ENCODE measurements at regions not wholly inside any gene's neighbourhood (a gene's known extent, or its start where the extent isn't known, plus 50 kb on each side); places are given as distances from the start of the nearest gene placed in this dataset.

DNA sequence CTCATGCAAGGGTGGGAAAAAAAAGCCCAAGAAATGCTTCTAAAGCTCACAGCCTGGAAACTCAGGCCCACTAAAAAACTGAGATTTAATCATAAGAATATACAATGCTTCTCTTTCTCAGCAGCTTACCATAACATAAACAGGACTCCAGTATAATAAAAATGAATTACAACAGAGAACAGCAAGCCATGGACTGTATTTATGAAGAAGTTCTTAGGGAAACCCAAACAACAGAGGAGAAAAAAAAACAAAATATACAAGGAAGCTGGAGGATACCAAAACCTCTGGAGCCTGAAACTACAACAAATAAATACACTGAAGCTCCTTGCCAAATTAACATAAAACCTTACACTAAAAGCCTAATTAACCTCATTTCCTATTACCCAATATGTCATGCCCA lies 187.8 kb downstream of the RDH14 start:
- TF ChIP-seq, protein P1, sequence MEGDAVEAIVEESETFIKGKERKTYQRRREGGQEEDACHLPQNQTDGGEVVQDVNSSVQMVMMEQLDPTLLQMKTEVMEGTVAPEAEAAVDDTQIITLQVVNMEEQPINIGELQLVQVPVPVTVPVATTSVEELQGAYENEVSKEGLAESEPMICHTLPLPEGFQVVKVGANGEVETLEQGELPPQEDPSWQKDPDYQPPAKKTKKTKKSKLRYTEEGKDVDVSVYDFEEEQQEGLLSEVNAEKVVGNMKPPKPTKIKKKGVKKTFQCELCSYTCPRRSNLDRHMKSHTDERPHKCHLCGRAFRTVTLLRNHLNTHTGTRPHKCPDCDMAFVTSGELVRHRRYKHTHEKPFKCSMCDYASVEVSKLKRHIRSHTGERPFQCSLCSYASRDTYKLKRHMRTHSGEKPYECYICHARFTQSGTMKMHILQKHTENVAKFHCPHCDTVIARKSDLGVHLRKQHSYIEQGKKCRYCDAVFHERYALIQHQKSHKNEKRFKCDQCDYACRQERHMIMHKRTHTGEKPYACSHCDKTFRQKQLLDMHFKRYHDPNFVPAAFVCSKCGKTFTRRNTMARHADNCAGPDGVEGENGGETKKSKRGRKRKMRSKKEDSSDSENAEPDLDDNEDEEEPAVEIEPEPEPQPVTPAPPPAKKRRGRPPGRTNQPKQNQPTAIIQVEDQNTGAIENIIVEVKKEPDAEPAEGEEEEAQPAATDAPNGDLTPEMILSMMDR (IDR thresholded peaks at IDR 0.05), result no peak
- DNase-seq (ENCODE audit: low spot score) (no peak), ATAC-seq (ENCODE audit: low FRiP score) (no peak)

DNA sequence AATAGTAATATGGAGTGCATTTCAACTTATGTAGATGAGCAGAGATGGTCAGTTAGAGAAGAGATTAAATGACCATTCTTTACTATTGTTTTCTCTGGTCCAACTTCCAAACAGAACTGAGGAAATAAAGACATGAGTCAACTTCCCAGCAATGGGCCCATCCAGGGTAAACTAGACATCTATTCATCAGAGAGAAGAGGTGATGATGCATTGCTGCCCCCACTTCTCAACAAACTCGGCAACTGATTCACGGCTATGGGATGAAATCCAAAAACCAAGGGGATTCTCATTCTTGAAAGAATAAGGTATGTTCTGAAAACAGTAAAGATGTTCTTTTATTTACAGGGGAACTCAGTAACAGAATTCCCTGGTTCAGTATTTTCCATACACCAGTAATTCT lies 190.7 kb downstream of the RDH14 start:
- TF ChIP-seq, protein P1 (IDR thresholded peaks at IDR 0.05), result no peak
- ATAC-seq (ENCODE audit: low FRiP score), result no peak
- no peak for DNase-seq (ENCODE audit: low spot score)

DNA sequence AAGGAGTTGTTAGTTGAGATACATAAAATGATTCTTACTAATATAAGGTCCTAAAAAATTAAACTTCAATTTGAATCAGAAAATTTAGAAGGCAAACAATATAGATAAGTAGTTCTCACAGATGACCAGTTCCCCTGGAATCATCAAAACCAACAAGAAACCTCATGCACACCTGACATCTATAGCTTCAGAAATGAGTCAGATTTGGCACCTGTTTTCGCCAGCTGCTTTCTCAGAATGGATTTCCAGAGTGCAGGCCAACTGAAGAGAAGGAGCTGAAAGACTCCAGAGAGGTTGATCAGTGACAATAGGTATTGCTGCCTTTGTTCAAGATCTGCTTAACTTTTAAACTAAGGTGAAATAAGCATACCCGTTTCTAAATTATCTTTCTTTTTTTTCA lies 192.4 kb downstream of the RDH14 start:
- no peak for DNase-seq (ENCODE audit: low spot score)

DNA sequence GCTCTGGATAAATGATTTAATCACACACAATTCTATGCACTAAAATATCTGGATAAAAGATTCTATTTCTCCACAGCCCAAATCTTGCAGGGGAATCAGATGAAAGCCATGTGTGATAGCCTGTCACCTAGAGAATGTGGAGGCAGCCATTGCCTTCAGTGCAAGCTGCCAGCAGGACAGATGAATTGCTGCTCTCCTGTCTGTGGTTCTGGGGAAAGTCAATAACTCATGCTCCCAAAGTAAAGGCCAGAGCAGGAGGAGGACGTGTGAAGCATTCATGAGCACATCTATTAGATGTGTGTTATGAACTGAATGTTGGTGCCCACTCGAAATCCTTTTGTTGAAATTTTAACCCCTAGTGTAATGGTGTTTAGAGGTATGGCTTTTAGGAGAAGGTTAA lies 195.1 kb downstream of the RDH14 start:
- ATAC-seq (ENCODE audit: low FRiP score), result no peak
- TF ChIP-seq, protein P1 (IDR thresholded peaks at IDR 0.05), result no peak

More for the DNA sequence above, 192.4 kb downstream of the RDH14 start:
- TF ChIP-seq, protein P1 (IDR thresholded peaks at IDR 0.05), result no peak
- no peak for ATAC-seq (ENCODE audit: low FRiP score)

DNA sequence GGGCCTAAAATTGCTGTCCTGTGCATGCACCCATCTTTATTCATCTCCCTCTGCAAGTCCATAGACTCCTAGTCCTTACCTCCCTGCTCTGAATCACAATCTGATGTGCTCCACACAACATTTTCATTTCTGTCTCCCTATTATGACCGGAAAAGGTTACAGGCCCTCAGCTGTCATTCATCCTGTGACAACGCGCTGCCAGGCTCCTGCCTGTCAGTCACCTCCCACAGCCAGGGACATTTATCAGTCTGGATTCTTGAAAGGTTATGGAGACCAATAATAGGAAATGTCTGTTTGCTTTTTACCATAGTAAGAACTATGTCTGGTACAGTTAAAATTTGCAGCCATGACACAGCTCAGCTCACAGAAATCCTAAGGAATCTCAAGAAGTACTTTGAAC lies 197.1 kb downstream of the RDH14 start:
- DNase-seq (ENCODE audit: low spot score) (no peak), ATAC-seq (ENCODE audit: low FRiP score) (no peak)
- TF ChIP-seq, protein P1 (IDR thresholded peaks at IDR 0.05), result no peak

More for the DNA sequence above, 195.1 kb downstream of the RDH14 start:
- no peak for DNase-seq (ENCODE audit: low spot score)

DNA sequence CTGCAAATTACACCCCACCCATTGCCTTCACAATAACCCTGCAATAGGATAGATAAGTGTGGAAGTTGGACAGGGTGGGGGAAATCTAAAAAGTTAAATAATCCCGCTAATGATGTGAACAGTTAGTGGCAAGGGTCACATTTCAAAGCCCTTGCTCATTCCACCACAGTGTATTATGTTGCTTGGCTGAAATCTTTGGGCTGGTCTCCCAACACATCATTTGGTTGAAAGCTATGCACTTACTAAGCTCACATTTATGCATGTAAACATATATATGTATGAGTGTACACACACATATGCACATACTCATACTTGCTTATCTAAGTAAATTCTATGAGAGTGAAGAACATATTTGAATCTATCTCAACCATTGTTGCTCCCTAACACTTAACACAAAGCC lies 197.8 kb downstream of the RDH14 start:
- TF ChIP-seq, protein P1 (IDR thresholded peaks at IDR 0.05), result no peak
- ATAC-seq (ENCODE audit: low FRiP score) (no peak), DNase-seq (ENCODE audit: low spot score) (no peak)

DNA sequence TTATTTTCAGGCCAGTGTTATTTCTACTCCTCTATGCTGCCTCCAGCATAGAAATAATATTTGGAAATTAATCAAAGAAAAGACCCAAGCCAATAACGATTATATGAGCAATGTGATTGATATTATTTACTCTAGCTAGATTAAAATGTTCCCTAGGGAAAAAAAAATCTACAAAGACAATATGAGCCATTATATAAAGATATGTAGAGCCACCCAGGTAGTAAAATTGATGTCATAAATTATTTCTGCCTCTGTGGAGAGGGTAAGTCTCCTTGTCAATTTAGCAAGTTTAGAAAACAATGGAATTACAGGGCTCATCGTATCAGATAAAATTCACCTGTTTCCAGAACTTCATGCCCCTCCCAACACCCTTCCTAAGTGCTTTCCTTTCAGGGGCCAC lies 202.9 kb downstream of the RDH14 start:
- DNase-seq (ENCODE audit: low spot score), result no peak
- TF ChIP-seq, protein P1 (IDR thresholded peaks at IDR 0.05), result no peak
- ATAC-seq (ENCODE audit: low FRiP score), result no peak
